GM12878 (cell line): ENCODE measurements at regions not wholly inside any gene's neighbourhood (a gene's known extent, or its start where the extent isn't known, plus 50 kb on each side); places are given as distances from the start of the nearest gene placed in this dataset.
A peak's percentile ranks its signal among the peaks of the same experiment; 100 is the strongest.

Experiments used
- ATAC-seq: fragments of 200-7000 bp; cut with Tn5 transposase; 3 replicates; pipeline ENCODE4 v1.9.1; 2020; ENCODE audit warnings: mild to moderate bottlenecking, moderate library complexity
- BruUV-seq: library from RNA; stranded (reverse); fragments of 400-500 nt; replicated peaks from 2 replicates; lab custom pipeline; 2021; lab: Mats Ljungman, UMichigan
- CTCF ChIA-PET: fragments of 300-600 bp; sonication (Branson Sonifier 250); formaldehyde crosslinking; extraction: SDS; loops from one replicate; lab custom pipeline; 2021; ENCODE audit warnings: inconsistent platforms; lab: Yijun Ruan, JAX
- POLR2A ChIA-PET: fragments of 350-600 bp; formaldehyde crosslinking; extraction: SDS; loops from one replicate; lab custom pipeline; 2021; ENCODE audit warnings: inconsistent platforms; lab: Charles Lee
- RAD21 ChIA-PET: fragments of 300-600 bp; sonication (Branson Sonifier 250); formaldehyde crosslinking; loops from one replicate; lab custom pipeline; 2023; ENCODE audit warnings: antibody characterized with exemption; ENCODE audit not compliant: unreplicated experiment; lab: Charles Lee
- SMC1A ChIA-PET: fragments of 300-600 bp; sonication (Branson Sonifier 250); formaldehyde crosslinking; loops from one replicate; lab custom pipeline; 2023; ENCODE audit not compliant: unreplicated experiment, uncharacterized antibody; lab: Charles Lee
- DNase-seq: peaks from one replicate; pipeline ENCODE4 v3.0.0-alpha.2; 2011; ENCODE audit warnings: low read depth, low spot score
- FAIRE-seq: peaks from 3 replicates; lab custom pipeline; 2011; peaks lifted over from hg19 to GRCh38; lab: Jason Lieb, UNC
- H2AFZ ChIP-seq: 2 replicates; pipeline ENCODE4 v1.6.0; 2011; ENCODE audit warnings: low read depth, low read length, control low read depth; ENCODE audit not compliant: control insufficient read depth
- H3K27ac ChIP-seq: 2 replicates; pipeline ENCODE4 v1.5.1; 2011; ENCODE audit warnings: control low read depth; ENCODE audit not compliant: control insufficient read depth, insufficient read depth
- H3K27me3 ChIP-seq, 2 experiments: replicated peaks in 1 of 2; 2 replicates each; pipeline versions ENCODE4 v1.6.0 to v1.6.1; 2011; ENCODE audit warnings: low read length in 1 of 2; ENCODE audit not compliant: control insufficient read depth in 2 of 2, insufficient read depth in 2 of 2
- H3K36me3 ChIP-seq, 2 experiments: 2 replicates each; pipeline ENCODE4 v1.5.1; 2011; ENCODE audit warnings: low read length in 1 of 2; ENCODE audit not compliant: control insufficient read depth in 2 of 2, insufficient read depth in 2 of 2
- H3K4me1 ChIP-seq: 2 replicates; pipeline ENCODE4 v1.6.1; 2011; ENCODE audit warnings: mild to moderate bottlenecking, low read length, moderate library complexity, mixed read lengths; ENCODE audit not compliant: control insufficient read depth, insufficient read depth
- H3K4me2 ChIP-seq: 2 replicates; pipeline ENCODE4 v1.6.0; 2011; ENCODE audit warnings: control low read depth; ENCODE audit not compliant: control insufficient read depth, insufficient read depth
- H3K4me3 ChIP-seq: fragments of 200-600 bp; sonication (generic); 2 replicates; pipeline ENCODE4 v1.5.1; 2016
- H3K79me2 ChIP-seq: 2 replicates; pipeline ENCODE4 v1.6.0; 2011; ENCODE audit warnings: low read length; ENCODE audit not compliant: control insufficient read depth, insufficient read depth
- H3K9ac ChIP-seq: 2 replicates; pipeline ENCODE4 v1.8.0; 2011; ENCODE audit warnings: low read length, control low read depth, mixed read lengths; ENCODE audit not compliant: control insufficient read depth, insufficient read depth
- H3K9me3 ChIP-seq: replicated peaks from 3 replicates; pipeline ENCODE4 v1.5.1; 2011; ENCODE audit warnings: mild to moderate bottlenecking, low read length; ENCODE audit not compliant: control insufficient read depth, insufficient read depth
- H4K20me1 ChIP-seq: 2 replicates; pipeline ENCODE4 v1.6.0; 2011; ENCODE audit not compliant: control insufficient read depth, insufficient read depth
- BRCA1 ChIP-seq: IDR thresholded peaks from 2 replicates; pipeline ENCODE4 v1.6.1; 2011; ENCODE audit warnings: low read depth, low read length, improper control_type of control experiment
- CREM ChIP-seq: IDR thresholded peaks from 2 replicates; pipeline ENCODE4 v1.6.1; 2014; ENCODE audit warnings: antibody characterized with exemption, low read depth
- EGR1 ChIP-seq, 2 experiments: IDR thresholded peaks; 1 replicate in 1 of 2; 2 replicates in 1 of 2; pipeline ENCODE4 v1.6.1; 2011 to 2012; ENCODE audit warnings: low read depth in 2 of 2, low read length in 2 of 2, borderline replicate concordance in 1 of 2, mild to moderate bottlenecking in 1 of 2, moderate library complexity in 1 of 2
- HCFC1 ChIP-seq: fragments of 150-350 bp; IDR thresholded peaks from 2 replicates; pipeline ENCODE4 v1.6.1; 2014; ENCODE audit warnings: low read length
- HDAC6 ChIP-seq: fragments of 200-600 bp; sonication (generic); IDR thresholded peaks from one replicate; pipeline ENCODE4 v1.8.0; 2017; ENCODE audit warnings: antibody characterized with exemption; ENCODE audit not compliant: unreplicated experiment
- KDM1A ChIP-seq: fragments of 200-600 bp; sonication (generic); IDR thresholded peaks from 2 replicates; pipeline ENCODE4 v1.6.1; 2016; ENCODE audit warnings: borderline replicate concordance
- MEF2A ChIP-seq: IDR thresholded peaks from 2 replicates; pipeline ENCODE4 v1.6.1; 2011; ENCODE audit warnings: low read depth, mild to moderate bottlenecking, low read length, moderate library complexity; ENCODE audit not compliant: insufficient read depth
- MEF2B ChIP-seq: fragments of 450-650 bp; IDR thresholded peaks from 2 replicates; pipeline ENCODE4 v1.6.1; 2018; ENCODE audit warnings: mild to moderate bottlenecking, moderate library complexity; ENCODE audit not compliant: partially characterized antibody, poor library complexity, severe bottlenecking
- NFIC ChIP-seq: IDR thresholded peaks from 2 replicates; pipeline ENCODE4 v1.6.1; 2012; ENCODE audit warnings: low read depth, mild to moderate bottlenecking, inconsistent platforms, low read length, moderate library complexity
- NFXL1 ChIP-seq: fragments of 450-650 bp; IDR thresholded peaks from 2 replicates; pipeline ENCODE4 v1.6.1; 2017; ENCODE audit warnings: antibody characterized with exemption, mild to moderate bottlenecking, borderline replicate concordance
- NR2F1 ChIP-seq: fragments of 450-650 bp; conservative IDR thresholded peaks from 2 replicates; pipeline ENCODE4 v1.6.1; 2017; ENCODE audit warnings: mild to moderate bottlenecking
- PAX8 ChIP-seq: fragments of 450-650 bp; IDR thresholded peaks from 2 replicates; pipeline ENCODE4 v1.6.1; 2017; ENCODE audit warnings: mild to moderate bottlenecking, moderate library complexity
- POLR2A ChIP-seq: IDR thresholded peaks from 2 replicates; pipeline ENCODE4 v1.6.1; 2011; ENCODE audit warnings: low read depth, mild to moderate bottlenecking, low read length
- POU2F2 ChIP-seq: IDR thresholded peaks from 3 replicates; pipeline ENCODE4 v1.6.1; 2011; ENCODE audit warnings: low read depth, mild to moderate bottlenecking, low read length, borderline replicate concordance
- RCOR1 ChIP-seq: conservative IDR thresholded peaks from 2 replicates; pipeline ENCODE4 v1.6.1; 2012; ENCODE audit warnings: low read depth, low read length, improper control_type of control experiment
- RELA ChIP-seq: fragments of 450-650 bp; IDR thresholded peaks from 2 replicates; pipeline ENCODE4 v1.8.0; 2014; ENCODE audit warnings: borderline replicate concordance; ENCODE audit not compliant: partially characterized antibody
- RUNX3 ChIP-seq: IDR thresholded peaks from 2 replicates; pipeline ENCODE4 v1.6.1; 2012; ENCODE audit warnings: low read length, inconsistent platforms
- SMAD5 ChIP-seq: IDR thresholded peaks from 2 replicates; pipeline ENCODE4 v1.6.1; 2016; ENCODE audit warnings: antibody characterized with exemption, low read depth
- SPI1 ChIP-seq: IDR thresholded peaks from 2 replicates; pipeline ENCODE4 v1.6.1; 2011; ENCODE audit warnings: low read depth, mild to moderate bottlenecking, low read length, moderate library complexity, borderline replicate concordance; ENCODE audit not compliant: insufficient read depth
- SREBF1 ChIP-seq: IDR thresholded peaks from 2 replicates; pipeline ENCODE4 v1.6.1; 2012; ENCODE audit warnings: mild to moderate bottlenecking, low read length
- SREBF2 ChIP-seq: IDR thresholded peaks from 2 replicates; pipeline ENCODE4 v1.6.1; 2012; ENCODE audit warnings: mild to moderate bottlenecking, low read length
- YY1 ChIP-seq: IDR thresholded peaks from 2 replicates; pipeline ENCODE4 v1.6.1; 2011; ENCODE audit warnings: low read depth, mild to moderate bottlenecking, low read length
- ZSCAN29 ChIP-seq: fragments of 450-650 bp; IDR thresholded peaks from 2 replicates; pipeline ENCODE4 v1.6.1; 2017; ENCODE audit warnings: mild to moderate bottlenecking, moderate library complexity
- WGBS: methylation state at CpG from one replicate; pipeline ENCODE4 v1.1.6; 2016; ENCODE audit warnings: low lambda C conversion rate; ENCODE audit not compliant: insufficient replicate concordance, insufficient coverage; ENCODE audit errors: missing lambda C conversion rate; 5-methylcytosine and 5-hydroxymethylcytosine counted together
- in situ Hi-C: fragments of 300-500 bp; cut with MboI; formaldehyde crosslinking; loops from 9 replicates; pipeline ENCODE4 v1.14.3; 2018; ENCODE audit warnings: mixed read lengths
- intact Hi-C: fragments of 100-400 bp; cut with micrococcal nuclease; formaldehyde crosslinking; loops from one replicate; pipeline ENCODE4 v1.14.2; 2022; ENCODE audit not compliant: unreplicated experiment

- TF ChIP-seq HDAC6 (no peak), BRCA1 (no peak), NR2F1 (no peak), PAX8 (no peak), RUNX3 (peak; percentile 71), ZSCAN29 (no peak), EGR1 (IDR thresholded peaks at IDR 0.05; ENCODE audit: borderline replicate concordance in 1 of 2, low read depth in 2 of 2, low read length in 2 of 2) (0 out of 3 replicates have a peak, but pooled peaks of 1 of the 2 experiments have one; percentile 24)
- TF ChIP-seq, all 136 proteins: peak for 4
Measured at GRCh38 chr9:115192835-115193525, 75.0 kb upstream of the TNC start (continued).

DNA sequence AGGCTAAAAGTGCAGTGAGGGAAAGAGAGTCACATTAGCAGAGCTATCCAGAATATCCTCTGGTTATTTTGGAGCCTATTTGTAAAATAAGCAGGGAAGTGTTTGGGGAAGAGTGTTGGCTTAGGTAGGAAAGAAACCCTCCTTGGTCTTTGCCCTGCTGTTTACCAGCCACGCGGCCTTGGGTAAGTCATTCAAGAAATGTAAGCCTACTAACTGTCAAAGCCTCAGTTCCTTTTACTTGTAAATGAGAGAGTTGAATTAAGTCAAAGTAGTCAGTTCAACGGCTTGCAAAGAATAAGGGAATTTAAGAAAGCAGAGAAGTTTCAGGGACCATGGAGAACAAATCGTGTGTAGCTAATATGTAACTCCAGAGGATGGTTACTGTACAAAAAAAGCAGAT, 75.8 kb upstream of the TNC start:
- no peak overlapping the region for H2AFZ ChIP-seq
- ChIA-PET SMC1A (interaction anchor here (1.0 to 10.5 kb wide), 3 partner anchors 14 to 67 kb away, joined by 3 to 81 read pairs (median 4); no protein-coding TSS in a partner anchor), CTCF (interaction anchor here (0.7 kb wide), 1 partner anchor 10 kb away, joined by 3 read pairs; no protein-coding TSS in a partner anchor), RAD21 (interaction anchor here (1.4 kb wide), 1 partner anchor 17 kb away, joined by 5 read pairs; no protein-coding TSS in a partner anchor), POLR2A (no interaction called here)
- DNase-seq, result no peak
- FAIRE-seq, result no peak
- H3K36me3 ChIP-seq, result no peaks in the 10 kb centered on the region
- H3K27me3 ChIP-seq, result no peaks in the 10 kb centered on the region
- no peaks in the 10 kb centered on the region for H3K79me2 ChIP-seq
- intact Hi-C loops, result loop anchor here (5.0 kb wide), 1 partner anchor 156 kb away; no protein-coding TSS in a partner anchor
- TF ChIP-seq SPI1, result no peak
- no peak for TF ChIP-seq MEF2A
- TF ChIP-seq CREM, result no peak
- no peak for TF ChIP-seq NFXL1
- no peak for TF ChIP-seq POLR2A
- no peak for TF ChIP-seq SREBF1
- no peak for TF ChIP-seq SREBF2
- TF ChIP-seq YY1, result no peak
- TF ChIP-seq KDM1A, result no peak
- no peak for TF ChIP-seq SMAD5
- TF ChIP-seq RELA, result no peak
- TF ChIP-seq HCFC1, result no peak
- no peak for TF ChIP-seq RUNX3
- TF ChIP-seq MEF2B, result no peak
- no peak for TF ChIP-seq NFIC
- TF ChIP-seq RCOR1, result no peak
- TF ChIP-seq POU2F2, result no peak
- H3K4me1 ChIP-seq, result peaks cover 4% of the 10 kb centered on the region; the same call in 1 of the 2 replicates
- no peak overlapping the region for H3K27ac ChIP-seq
- no peak overlapping the region for H3K4me2 ChIP-seq
- no peak overlapping the region for H3K4me3 ChIP-seq
- BruUV-seq, result no TSS peak
- in situ Hi-C loops, result no loop called here
- H4K20me1 ChIP-seq, result no peaks in the 10 kb centered on the region
- WGBS, result 44% methylated on average over 4 of the region's 4 CpGs
- H3K9me3 ChIP-seq, result no peaks in the 10 kb centered on the region; the same call in 2 of the 3 replicates
- no peak overlapping the region for H3K9ac ChIP-seq
- ATAC-seq, result no peak
